Keratinocyte (primary cell): ENCODE measurements at regions not wholly inside any gene's neighbourhood (a gene's known extent, or its start where the extent isn't known, plus 50 kb on each side); places are given as distances from the start of the nearest gene placed in this dataset.

Experiments used
- DNase-seq: peaks from one replicate; pipeline ENCODE4 v3.0.0-alpha.2; 2011; ENCODE audit warnings: low read depth, missing footprints, low spot score
- FAIRE-seq: peaks from 2 replicates; lab custom pipeline; 2011; peaks lifted over from hg19 to GRCh38; lab: Jason Lieb, UNC
- H2AFZ ChIP-seq: 2 replicates; pipeline ENCODE4 v1.6.0; 2012; ENCODE audit warnings: low read length, control low read depth, inconsistent platforms; ENCODE audit not compliant: control insufficient read depth
- H3K27ac ChIP-seq: 2 replicates; pipeline ENCODE4 v1.5.1; 2011; ENCODE audit warnings: low read length; ENCODE audit not compliant: control insufficient read depth, insufficient read depth
- H3K27me3 ChIP-seq: 3 replicates; pipeline ENCODE4 v1.6.0; 2011; ENCODE audit warnings: low read length; ENCODE audit not compliant: control insufficient read depth, insufficient read depth; ENCODE audit errors: extremely low read depth
- H3K36me3 ChIP-seq, 2 experiments: 2 replicates in 1 of 2; 3 replicates in 1 of 2; pipeline ENCODE4 v1.5.1; 2011; ENCODE audit warnings: low read length in 2 of 2, mild to moderate bottlenecking in 1 of 2; ENCODE audit not compliant: control insufficient read depth in 2 of 2, insufficient read depth in 2 of 2; ENCODE audit errors: extremely low read depth in 1 of 2
- H3K4me1 ChIP-seq: 3 replicates; pipeline ENCODE4 v1.5.1; 2011; ENCODE audit warnings: low read length; ENCODE audit not compliant: control insufficient read depth, insufficient read depth; ENCODE audit errors: extremely low read depth
- H3K4me2 ChIP-seq: 3 replicates; pipeline ENCODE4 v1.6.0; 2011; ENCODE audit warnings: low read depth, low read length; ENCODE audit not compliant: control insufficient read depth, insufficient read depth; ENCODE audit errors: extremely low read depth
- H3K4me3 ChIP-seq, 3 experiments: fragments of 200-600 bp in 1 of 3; sonication (generic) in 1 of 3; 2 replicates in 2 of 3; 3 replicates in 1 of 3; pipeline ENCODE4 v1.5.1; 2011 to 2016; ENCODE audit warnings: low read length in 3 of 3, mild to moderate bottlenecking in 3 of 3, control low read depth in 2 of 3, inconsistent platforms in 1 of 3, low read depth in 1 of 3, mixed read lengths in 1 of 3, mixed run types in 1 of 3, moderate library complexity in 1 of 3; ENCODE audit not compliant: control insufficient read depth in 2 of 3, insufficient read depth in 2 of 3; ENCODE audit errors: extremely low read depth in 1 of 3
- H3K79me2 ChIP-seq: 2 replicates; pipeline ENCODE4 v1.6.0; 2012; ENCODE audit warnings: low read length; ENCODE audit not compliant: control insufficient read depth, insufficient read depth
- H3K9ac ChIP-seq: 3 replicates; pipeline ENCODE4 v1.6.0; 2011; ENCODE audit warnings: low read length; ENCODE audit not compliant: control insufficient read depth, insufficient read depth; ENCODE audit errors: extremely low read depth
- H3K9me1 ChIP-seq: 3 replicates; pipeline ENCODE4 v1.6.0; 2011; ENCODE audit warnings: low read length; ENCODE audit not compliant: control insufficient read depth, insufficient read depth; ENCODE audit errors: extremely low read depth
- H3K9me3 ChIP-seq: 2 replicates; pipeline ENCODE4 v1.5.1; 2012; ENCODE audit warnings: low read depth, low read length; ENCODE audit not compliant: control insufficient read depth
- H4K20me1 ChIP-seq: 3 replicates; pipeline ENCODE4 v1.6.0; 2011; ENCODE audit warnings: low read length; ENCODE audit not compliant: control insufficient read depth, insufficient read depth; ENCODE audit errors: extremely low read depth
- CTCF ChIP-seq, 3 experiments: IDR thresholded peaks in 1 of 3; conservative IDR thresholded peaks in 1 of 3; optimal IDR thresholded peaks in 1 of 3; 2 replicates in 2 of 3; 3 replicates in 1 of 3; pipeline versions ENCODE3 to v1.5.1; 2011; ENCODE audit warnings: low read length in 3 of 3, mild to moderate bottlenecking in 3 of 3, moderate library complexity in 2 of 3, control low read depth in 1 of 3, inconsistent platforms in 1 of 3; ENCODE audit not compliant: insufficient read depth in 2 of 3; ENCODE audit errors: extremely low read depth in 1 of 3
- EZH2 ChIP-seq: IDR thresholded peaks from one replicate; pipeline ENCODE4 v1.6.1; 2012; ENCODE audit warnings: inconsistent platforms, mild to moderate bottlenecking, low read length, moderate library complexity
- dilution Hi-C: fragments of 300-500 bp; cut with MboI; formaldehyde crosslinking; loops from one replicate; pipeline ENCODE4 v1.7.0; 2020; ENCODE audit warnings: low sequenced_read_pairs; ENCODE audit not compliant: extremely low pct_ligation_motif_present

- Histone ChIP-seq H3K4me2 (no peak overlapping the region), H3K27ac (no peak overlapping the region), H3K9me3 (no peaks in the 10 kb centered on the region)
Measured at GRCh38 chr9:14373706-14374105, 59.8 kb upstream of the NFIB start.

GRCh38 chr9:14373336-14373666 is 59.4 kb upstream of the NFIB start:
- H3K9ac ChIP-seq = no peak overlapping the region
- H3K4me3 ChIP-seq = no peak overlapping the region
- no peaks in the 10 kb centered on the region for H3K27me3 ChIP-seq
- no peaks in the 10 kb centered on the region for H3K79me2 ChIP-seq
- dilution Hi-C loops = no loop called here
- H4K20me1 ChIP-seq = no peaks in the 10 kb centered on the region
- peaks cover 22% of the 10 kb centered on the region for H3K4me1 ChIP-seq
- H3K36me3 ChIP-seq = no peaks in the 10 kb centered on the region
- H2AFZ ChIP-seq = no peak overlapping the region
- no peak for FAIRE-seq
- H3K4me2 ChIP-seq = peak overlapping the region; percentile 76
- no peaks in the 10 kb centered on the region for H3K9me3 ChIP-seq
- H3K27ac ChIP-seq = no peak overlapping the region
- no peak for DNase-seq
- TF ChIP-seq EZH2 = no peak
- TF ChIP-seq CTCF (optimal IDR thresholded peaks at IDR 0.05 in 1 of 3, IDR thresholded peaks at IDR 0.05 in 1 of 3, conservative IDR thresholded peaks at IDR 0.05 in 1 of 3; ENCODE audit: extremely low read depth in 1 of 3, insufficient read depth in 2 of 3, low read length in 3 of 3) = no peak
- H3K9me1 ChIP-seq = peaks cover 2% of the 10 kb centered on the region

More at GRCh38 chr9:14373706-14374105, 59.8 kb upstream of the NFIB start:
- H3K36me3 ChIP-seq = no peaks in the 10 kb centered on the region
- no peaks in the 10 kb centered on the region for H3K79me2 ChIP-seq
- H4K20me1 ChIP-seq = no peaks in the 10 kb centered on the region
- H3K9me1 ChIP-seq = peaks cover 2% of the 10 kb centered on the region
- FAIRE-seq = peak; percentile 57
- TF ChIP-seq CTCF (optimal IDR thresholded peaks at IDR 0.05 in 1 of 3, IDR thresholded peaks at IDR 0.05 in 1 of 3, conservative IDR thresholded peaks at IDR 0.05 in 1 of 3; ENCODE audit: extremely low read depth in 1 of 3, insufficient read depth in 2 of 3, low read length in 3 of 3) (no peak), EZH2 (no peak)
- dilution Hi-C loops = no loop called here
- H3K9ac ChIP-seq = no peak overlapping the region
- peaks cover 22% of the 10 kb centered on the region for H3K4me1 ChIP-seq
- no peak for DNase-seq
- no peak overlapping the region for H3K4me3 ChIP-seq
- no peak overlapping the region for H2AFZ ChIP-seq
- no peaks in the 10 kb centered on the region for H3K27me3 ChIP-seq
